Kidney capillary endothelial cell (primary cell): ENCODE measurements at regions not wholly inside any gene's neighbourhood (a gene's known extent, or its start where the extent isn't known, plus 50 kb on each side); places are given as distances from the start of the nearest gene placed in this dataset.

ENCODE experiments used
- DNase-seq: peaks from one replicate; pipeline ENCODE4 v3.0.0-alpha.2; 2018; ENCODE audit warnings: low spot score

- DNase-seq, result no peak
Measured at GRCh38 chr5:162324328-162324727, 256.8 kb downstream of the GABRG2 start.

GRCh38 chr5:162325143-162325727 lies 257.7 kb downstream of the GABRG2 start:
- DNase-seq, result no peak

- no peak for DNase-seq
Measured at GRCh38 chr5:162334944-162335343, 267.4 kb downstream of the GABRG2 start.

GRCh38 chr5:162360373-162360931 lies 292.9 kb downstream of the GABRG2 start:
- DNase-seq, result no peak

- DNase-seq, result no peak
Measured at GRCh38 chr5:162372256-162372655, 304.7 kb downstream of the GABRG2 start.

- no peak for DNase-seq
Measured at GRCh38 chr5:162377895-162378294, 310.3 kb downstream of the GABRG2 start.

- DNase-seq, result no peak
Measured at GRCh38 chr5:162382839-162383238, 315.3 kb downstream of the GABRG2 start.

GRCh38 chr5:162384225-162384624 lies 316.7 kb downstream of the GABRG2 start:
- no peak for DNase-seq

- no peak for DNase-seq
Measured at GRCh38 chr5:162391833-162392232, 324.3 kb downstream of the GABRG2 start.

- no peak for DNase-seq
Measured at GRCh38 chr5:162392336-162392735, 324.8 kb downstream of the GABRG2 start.

GRCh38 chr5:162393534-162393933 lies 326.0 kb downstream of the GABRG2 start:
- no peak for DNase-seq

- no peak for DNase-seq
Measured at GRCh38 chr5:162407614-162408013, 340.0 kb downstream of the GABRG2 start.

- DNase-seq, result no peak
Measured at GRCh38 chr5:162410365-162410764, 342.8 kb downstream of the GABRG2 start.

- no peak for DNase-seq
Measured at GRCh38 chr5:162429142-162429541, 361.6 kb downstream of the GABRG2 start.

- DNase-seq, result no peak
Measured at GRCh38 chr5:162434281-162434680, 366.7 kb downstream of the GABRG2 start.

GRCh38 chr5:162436055-162436454 lies 368.5 kb downstream of the GABRG2 start:
- DNase-seq, result no peak

- DNase-seq, result no peak
Measured at GRCh38 chr5:162444129-162444762, 376.7 kb downstream of the GABRG2 start.

- DNase-seq, result no peak
Measured at GRCh38 chr5:162456086-162456485, 388.5 kb downstream of the GABRG2 start.

- no peak for DNase-seq
Measured at GRCh38 chr5:162466011-162466410, 398.4 kb downstream of the GABRG2 start.

GRCh38 chr5:162473041-162473714 lies 405.6 kb downstream of the GABRG2 start:
- DNase-seq, result no peak

GRCh38 chr5:162474239-162474638 lies 406.7 kb downstream of the GABRG2 start:
- DNase-seq, result no peak

GRCh38 chr5:162484095-162484494 lies 416.5 kb downstream of the GABRG2 start:
- DNase-seq, result no peak

GRCh38 chr5:162484986-162485385 lies 417.4 kb downstream of the GABRG2 start:
- DNase-seq, result no peak
